ENCODE measurements at regions not wholly inside any gene's neighbourhood (a gene's known extent, or its start where the extent isn't known, plus 50 kb on each side); places are given as distances from the start of the nearest gene placed in this dataset.

- TF ChIP-seq, protein P1, sequence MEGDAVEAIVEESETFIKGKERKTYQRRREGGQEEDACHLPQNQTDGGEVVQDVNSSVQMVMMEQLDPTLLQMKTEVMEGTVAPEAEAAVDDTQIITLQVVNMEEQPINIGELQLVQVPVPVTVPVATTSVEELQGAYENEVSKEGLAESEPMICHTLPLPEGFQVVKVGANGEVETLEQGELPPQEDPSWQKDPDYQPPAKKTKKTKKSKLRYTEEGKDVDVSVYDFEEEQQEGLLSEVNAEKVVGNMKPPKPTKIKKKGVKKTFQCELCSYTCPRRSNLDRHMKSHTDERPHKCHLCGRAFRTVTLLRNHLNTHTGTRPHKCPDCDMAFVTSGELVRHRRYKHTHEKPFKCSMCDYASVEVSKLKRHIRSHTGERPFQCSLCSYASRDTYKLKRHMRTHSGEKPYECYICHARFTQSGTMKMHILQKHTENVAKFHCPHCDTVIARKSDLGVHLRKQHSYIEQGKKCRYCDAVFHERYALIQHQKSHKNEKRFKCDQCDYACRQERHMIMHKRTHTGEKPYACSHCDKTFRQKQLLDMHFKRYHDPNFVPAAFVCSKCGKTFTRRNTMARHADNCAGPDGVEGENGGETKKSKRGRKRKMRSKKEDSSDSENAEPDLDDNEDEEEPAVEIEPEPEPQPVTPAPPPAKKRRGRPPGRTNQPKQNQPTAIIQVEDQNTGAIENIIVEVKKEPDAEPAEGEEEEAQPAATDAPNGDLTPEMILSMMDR (IDR thresholded peaks at IDR 0.05; ENCODE audit: borderline replicate concordance, extremely low read depth, low read length, poor library complexity, severe bottlenecking), result no peak
- no peak for TF ChIP-seq EZH2 (IDR thresholded peaks at IDR 0.05; ENCODE audit: borderline replicate concordance, low read depth, low read length, severe bottlenecking)
These were observed 442.5 kb upstream of the ID4 start for GRCh38 chr6:19394687-19395086.
